HG03135 (cell line): ENCODE measurements at regions not wholly inside any gene's neighbourhood (a gene's known extent, or its start where the extent isn't known, plus 50 kb on each side); places are given as distances from the start of the nearest gene placed in this dataset.
"Not testable (repeated sequence)": the region's sequence is repeated elsewhere in the genome, so short reads cannot be mapped to it uniquely, and the experiment has no call there.

ENCODE experiments used
- ATAC-seq: cut with Tn5 transposase; IDR thresholded peaks from one replicate; pipeline ENCODE4 v1.9.1; 2021; ENCODE audit warnings: mild to moderate bottlenecking, moderate library complexity; ENCODE audit not compliant: unreplicated experiment

- no peak for ATAC-seq
Observed at GRCh38 chr2:16066261-16067036, 126.1 kb downstream of the MYCN start.

GRCh38 chr2:16065272-16066069 lies 125.1 kb downstream of the MYCN start:
- not testable (repeated sequence) for ATAC-seq

- no peak for ATAC-seq
Observed at GRCh38 chr2:16064745-16065144, 124.4 kb downstream of the MYCN start.

GRCh38 chr2:16063955-16064633 lies 123.7 kb downstream of the MYCN start:
- ATAC-seq: no peak

GRCh38 chr2:16063251-16063850 lies 123.0 kb downstream of the MYCN start:
- ATAC-seq: no peak

- ATAC-seq: no peak
Observed at GRCh38 chr2:16062471-16063250, 122.3 kb downstream of the MYCN start.

- no peak for ATAC-seq
Observed at GRCh38 chr2:16061441-16062217, 121.3 kb downstream of the MYCN start.

- ATAC-seq: no peak
Observed at GRCh38 chr2:16060936-16061338, 120.6 kb downstream of the MYCN start.

GRCh38 chr2:16060125-16060935 lies 120.0 kb downstream of the MYCN start:
- ATAC-seq: no peak

- no peak for ATAC-seq
Observed at GRCh38 chr2:16059393-16060016, 119.2 kb downstream of the MYCN start.

GRCh38 chr2:16058747-16059358 lies 118.5 kb downstream of the MYCN start:
- no peak for ATAC-seq

- ATAC-seq: no peak
Observed at GRCh38 chr2:16058256-16058655, 117.9 kb downstream of the MYCN start.

GRCh38 chr2:16057661-16058060 lies 117.3 kb downstream of the MYCN start:
- no peak for ATAC-seq

- ATAC-seq: peak; percentile 83
Observed at GRCh38 chr2:16055848-16056580, 115.7 kb downstream of the MYCN start.

- no peak for ATAC-seq
Observed at GRCh38 chr2:16053437-16054257, 113.3 kb downstream of the MYCN start.

- not testable (repeated sequence) for ATAC-seq
Observed at GRCh38 chr2:16052571-16053052, 112.3 kb downstream of the MYCN start.
